Neural cell (in vitro differentiated cells): ENCODE measurements at regions not wholly inside any gene's neighbourhood (a gene's known extent, or its start where the extent isn't known, plus 50 kb on each side); places are given as distances from the start of the nearest gene placed in this dataset.

Source experiments
- H2AFZ ChIP-seq: fragments of 200-600, 300-800 bp; sonication (generic), shearing (Covaris generic); 2 replicates; pipeline ENCODE4 v1.6.0; 2014; ENCODE audit warnings: low read depth, mild to moderate bottlenecking, antibody characterized with exemption, low read length, moderate library complexity
- H3F3A ChIP-seq: fragments of 200-600 bp; shearing (Covaris generic); 2 replicates; pipeline ENCODE4 v1.6.1; 2016; ENCODE audit warnings: mild to moderate bottlenecking, moderate library complexity, mixed read lengths, antibody characterized with exemption, low read length; ENCODE audit not compliant: insufficient read depth, poor library complexity, severe bottlenecking
- H3K27ac ChIP-seq: fragments of 200-600, 300-800 bp; sonication (generic), shearing (Covaris generic); 2 replicates; pipeline ENCODE4 v1.5.1; 2014; ENCODE audit warnings: mild to moderate bottlenecking, low read length, moderate library complexity
- H3K27me3 ChIP-seq: fragments of 300-800, 200-600 bp; sonication (generic), shearing (Covaris generic); 2 replicates; pipeline ENCODE4 v1.6.0; 2014; ENCODE audit warnings: mild to moderate bottlenecking, low read depth, low read length, moderate library complexity; ENCODE audit not compliant: insufficient read depth
- H3K36me3 ChIP-seq: fragments of 300-800, 200-600 bp; sonication (generic), shearing (Covaris generic); 2 replicates; pipeline ENCODE4 v1.5.1; 2014; ENCODE audit warnings: mild to moderate bottlenecking, antibody characterized with exemption, low read length, moderate library complexity; ENCODE audit not compliant: insufficient read depth
- H3K4me2 ChIP-seq: fragments of 300-800, 200-600 bp; sonication (generic), shearing (Covaris generic); 2 replicates; pipeline ENCODE4 v1.6.0; 2014; ENCODE audit warnings: mild to moderate bottlenecking, low read length
- H3K4me3 ChIP-seq: fragments of 300-800, 200-600 bp; sonication (generic), shearing (Covaris generic); 2 replicates; pipeline ENCODE4 v1.5.1; 2014; ENCODE audit warnings: mild to moderate bottlenecking, low read length, moderate library complexity
- H3K79me2 ChIP-seq: fragments of 200-600 bp; shearing (Covaris generic); replicated peaks from 2 replicates; pipeline ENCODE4 v1.6.0; 2014; ENCODE audit warnings: mild to moderate bottlenecking, low read length, moderate library complexity; ENCODE audit not compliant: insufficient read depth
- H3K9ac ChIP-seq: fragments of 300-800, 200-600 bp; sonication (generic), shearing (Covaris generic); 2 replicates; pipeline ENCODE4 v1.6.1; 2016; ENCODE audit warnings: mild to moderate bottlenecking, low read length, mixed read lengths
- H3K9me2 ChIP-seq: fragments of 200-600 bp; shearing (Covaris generic); 2 replicates; pipeline ENCODE4 v1.6.1; 2016; ENCODE audit warnings: mild to moderate bottlenecking, low read length, mixed read lengths; ENCODE audit not compliant: insufficient read depth
- H3K9me3 ChIP-seq: fragments of 200-600, 300-800 bp; sonication (generic), shearing (Covaris generic); 2 replicates; pipeline ENCODE4 v1.6.1; 2016; ENCODE audit warnings: mild to moderate bottlenecking, mixed run types, low read length, moderate library complexity, mixed read lengths
- H4K20me1 ChIP-seq: fragments of 200-600 bp; shearing (Covaris generic); 2 replicates; pipeline ENCODE4 v1.6.1; 2016; ENCODE audit warnings: mild to moderate bottlenecking, mixed run types; ENCODE audit not compliant: insufficient read depth
- EP300 ChIP-seq: fragments of 450-650 bp; conservative IDR thresholded peaks from 2 replicates; pipeline ENCODE4 v1.6.1; 2014; ENCODE audit warnings: antibody characterized with exemption, mild to moderate bottlenecking, moderate library complexity; ENCODE audit not compliant: poor library complexity, severe bottlenecking
- EZH2 ChIP-seq: fragments of 200-600, 300-800 bp; shearing (Covaris generic), sonication (generic); IDR thresholded peaks from 2 replicates; pipeline ENCODE4 v1.6.1; 2014; ENCODE audit warnings: antibody characterized with exemption, low read length, borderline replicate concordance, mild to moderate bottlenecking; ENCODE audit not compliant: insufficient read depth, poor library complexity, severe bottlenecking
- MXI1 ChIP-seq: fragments of 450-650 bp; conservative IDR thresholded peaks from 2 replicates; pipeline ENCODE4 v1.6.1; 2014; ENCODE audit warnings: antibody characterized with exemption, mild to moderate bottlenecking; ENCODE audit not compliant: poor library complexity, severe bottlenecking
- POLR2AphosphoS5 ChIP-seq: IDR thresholded peaks from 2 replicates; pipeline ENCODE4 v1.6.1; 2012
- RAD21 ChIP-seq: fragments of 450-650 bp; conservative IDR thresholded peaks from 2 replicates; pipeline ENCODE4 v1.6.1; 2014; ENCODE audit warnings: antibody characterized with exemption, mild to moderate bottlenecking, moderate library complexity
- SMC3 ChIP-seq: fragments of 450-650 bp; conservative IDR thresholded peaks from 2 replicates; pipeline ENCODE4 v1.6.1; 2014; ENCODE audit warnings: antibody characterized with exemption, mild to moderate bottlenecking, moderate library complexity; ENCODE audit not compliant: poor library complexity
- TAF1 ChIP-seq: IDR thresholded peaks from 2 replicates; pipeline ENCODE4 v1.6.1; 2012; ENCODE audit warnings: low read depth
- TF ChIP-seq, protein P1 (sequence below): IDR thresholded peaks from 2 replicates; pipeline ENCODE4 v1.6.1; 2012; ENCODE audit warnings: borderline replicate concordance
- TF ChIP-seq, protein P2 (sequence below): fragments of 450-650 bp; IDR thresholded peaks from 2 replicates; pipeline ENCODE4 v1.5.1; 2014; ENCODE audit warnings: antibody characterized with exemption, mild to moderate bottlenecking, moderate library complexity; ENCODE audit not compliant: poor library complexity, severe bottlenecking

DNA sequence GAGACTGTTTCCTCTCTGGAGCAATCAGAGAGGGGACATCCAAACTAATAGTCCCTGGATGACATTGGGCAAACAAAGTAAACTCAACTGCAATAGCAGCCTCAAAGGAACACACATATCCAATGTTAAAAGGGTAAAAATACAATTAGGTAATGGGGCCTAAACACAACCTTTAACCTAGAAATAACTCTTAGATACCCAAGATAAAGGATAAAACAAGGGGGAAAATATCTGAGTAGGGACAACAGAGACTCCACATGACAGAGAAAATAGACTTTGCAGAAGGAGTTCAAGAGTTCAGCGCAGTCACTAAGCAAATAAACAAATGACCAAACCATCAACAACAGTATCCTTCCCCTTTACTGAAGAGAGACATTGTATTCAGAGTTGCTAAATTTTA lies 149.3 kb downstream of the FBXO4 start:
- Histone ChIP-seq H3K36me3 (no peaks in the 10 kb centered on the region), H3K4me3 (no peak overlapping the region), H4K20me1 (no peaks in the 10 kb centered on the region), H3F3A (no peaks in the 10 kb centered on the region), H3K27ac (no peak overlapping the region), H3K9me2 (no peaks in the 10 kb centered on the region), H3K9me3 (no peaks in the 10 kb centered on the region), H3K27me3 (no peaks in the 10 kb centered on the region), H3K9ac (no peak overlapping the region), H2AFZ (no peak overlapping the region), H3K79me2 (no peaks in the 10 kb centered on the region), H3K4me2 (no peak overlapping the region)
- TF ChIP-seq TAF1 (no peak), POLR2AphosphoS5 (no peak), SMC3 (no peak), EZH2 (no peak), EP300 (no peak), RAD21 (no peak), MXI1 (no peak)
- TF ChIP-seq, protein P1, sequence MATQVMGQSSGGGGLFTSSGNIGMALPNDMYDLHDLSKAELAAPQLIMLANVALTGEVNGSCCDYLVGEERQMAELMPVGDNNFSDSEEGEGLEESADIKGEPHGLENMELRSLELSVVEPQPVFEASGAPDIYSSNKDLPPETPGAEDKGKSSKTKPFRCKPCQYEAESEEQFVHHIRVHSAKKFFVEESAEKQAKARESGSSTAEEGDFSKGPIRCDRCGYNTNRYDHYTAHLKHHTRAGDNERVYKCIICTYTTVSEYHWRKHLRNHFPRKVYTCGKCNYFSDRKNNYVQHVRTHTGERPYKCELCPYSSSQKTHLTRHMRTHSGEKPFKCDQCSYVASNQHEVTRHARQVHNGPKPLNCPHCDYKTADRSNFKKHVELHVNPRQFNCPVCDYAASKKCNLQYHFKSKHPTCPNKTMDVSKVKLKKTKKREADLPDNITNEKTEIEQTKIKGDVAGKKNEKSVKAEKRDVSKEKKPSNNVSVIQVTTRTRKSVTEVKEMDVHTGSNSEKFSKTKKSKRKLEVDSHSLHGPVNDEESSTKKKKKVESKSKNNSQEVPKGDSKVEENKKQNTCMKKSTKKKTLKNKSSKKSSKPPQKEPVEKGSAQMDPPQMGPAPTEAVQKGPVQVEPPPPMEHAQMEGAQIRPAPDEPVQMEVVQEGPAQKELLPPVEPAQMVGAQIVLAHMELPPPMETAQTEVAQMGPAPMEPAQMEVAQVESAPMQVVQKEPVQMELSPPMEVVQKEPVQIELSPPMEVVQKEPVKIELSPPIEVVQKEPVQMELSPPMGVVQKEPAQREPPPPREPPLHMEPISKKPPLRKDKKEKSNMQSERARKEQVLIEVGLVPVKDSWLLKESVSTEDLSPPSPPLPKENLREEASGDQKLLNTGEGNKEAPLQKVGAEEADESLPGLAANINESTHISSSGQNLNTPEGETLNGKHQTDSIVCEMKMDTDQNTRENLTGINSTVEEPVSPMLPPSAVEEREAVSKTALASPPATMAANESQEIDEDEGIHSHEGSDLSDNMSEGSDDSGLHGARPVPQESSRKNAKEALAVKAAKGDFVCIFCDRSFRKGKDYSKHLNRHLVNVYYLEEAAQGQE, result no peak
- TF ChIP-seq, protein P2, sequence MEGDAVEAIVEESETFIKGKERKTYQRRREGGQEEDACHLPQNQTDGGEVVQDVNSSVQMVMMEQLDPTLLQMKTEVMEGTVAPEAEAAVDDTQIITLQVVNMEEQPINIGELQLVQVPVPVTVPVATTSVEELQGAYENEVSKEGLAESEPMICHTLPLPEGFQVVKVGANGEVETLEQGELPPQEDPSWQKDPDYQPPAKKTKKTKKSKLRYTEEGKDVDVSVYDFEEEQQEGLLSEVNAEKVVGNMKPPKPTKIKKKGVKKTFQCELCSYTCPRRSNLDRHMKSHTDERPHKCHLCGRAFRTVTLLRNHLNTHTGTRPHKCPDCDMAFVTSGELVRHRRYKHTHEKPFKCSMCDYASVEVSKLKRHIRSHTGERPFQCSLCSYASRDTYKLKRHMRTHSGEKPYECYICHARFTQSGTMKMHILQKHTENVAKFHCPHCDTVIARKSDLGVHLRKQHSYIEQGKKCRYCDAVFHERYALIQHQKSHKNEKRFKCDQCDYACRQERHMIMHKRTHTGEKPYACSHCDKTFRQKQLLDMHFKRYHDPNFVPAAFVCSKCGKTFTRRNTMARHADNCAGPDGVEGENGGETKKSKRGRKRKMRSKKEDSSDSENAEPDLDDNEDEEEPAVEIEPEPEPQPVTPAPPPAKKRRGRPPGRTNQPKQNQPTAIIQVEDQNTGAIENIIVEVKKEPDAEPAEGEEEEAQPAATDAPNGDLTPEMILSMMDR, result no peak

DNA sequence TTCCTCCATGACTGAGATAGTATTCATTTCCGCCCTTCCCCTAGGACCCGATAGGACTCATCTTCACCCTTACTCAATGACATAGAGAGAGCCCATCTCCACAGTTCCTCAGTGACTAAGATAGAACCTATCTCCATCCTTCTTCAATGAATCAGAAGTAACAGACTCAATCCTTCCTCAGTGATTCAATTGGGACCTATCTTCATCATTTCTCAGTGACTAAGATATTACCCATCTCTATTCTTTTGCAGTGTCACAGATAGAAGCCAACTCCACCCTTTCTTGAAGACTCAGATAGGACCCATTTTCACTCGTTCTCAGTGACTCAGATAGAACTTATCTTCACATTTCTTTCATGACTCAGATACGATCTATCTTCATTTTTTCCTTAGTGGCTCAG lies 164.6 kb downstream of the FBXO4 start:
- no peaks in the 10 kb centered on the region for H3K79me2 ChIP-seq
- H3K9ac ChIP-seq, result no peak overlapping the region
- no peaks in the 10 kb centered on the region for H3K36me3 ChIP-seq
- H4K20me1 ChIP-seq, result no peaks in the 10 kb centered on the region
- H3K27me3 ChIP-seq, result no peaks in the 10 kb centered on the region
- H3K9me3 ChIP-seq, result no peaks in the 10 kb centered on the region
- H3K27ac ChIP-seq, result no peak overlapping the region
- no peak overlapping the region for H3K4me3 ChIP-seq
- no peaks in the 10 kb centered on the region for H3K9me2 ChIP-seq
- TF ChIP-seq RAD21 (no peak), EP300 (no peak), MXI1 (no peak), EZH2 (no peak), SMC3 (no peak), TAF1 (no peak), POLR2AphosphoS5 (no peak)
- TF ChIP-seq, protein P2, result no peak
- TF ChIP-seq, protein P1, result no peak
- H3K4me2 ChIP-seq, result no peak overlapping the region
- no peaks in the 10 kb centered on the region for H3F3A ChIP-seq
- H2AFZ ChIP-seq, result no peak overlapping the region
